ENCODE measurements at regions not wholly inside any gene's neighbourhood (a gene's known extent, or its start where the extent isn't known, plus 50 kb on each side); places are given as distances from the start of the nearest gene placed in this dataset.

DNA sequence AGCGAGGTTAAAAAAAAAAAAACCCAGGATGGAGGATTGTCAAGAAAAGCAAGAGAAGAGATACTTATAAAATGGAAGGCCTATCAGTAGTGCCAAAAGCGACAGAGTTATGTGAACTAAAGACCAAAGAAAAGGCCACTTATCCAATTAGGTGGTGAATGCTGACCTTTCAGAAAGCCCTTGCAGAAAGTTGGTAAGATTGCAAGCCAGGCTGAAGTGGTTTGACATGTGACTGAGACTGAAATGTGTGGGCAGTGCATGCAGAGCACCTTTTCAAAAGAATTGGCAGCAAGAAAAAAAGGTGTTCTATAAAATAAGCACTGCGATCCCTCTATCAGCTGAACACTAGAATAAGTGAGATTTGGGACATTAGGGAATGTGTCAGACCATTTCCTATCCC, 379.4 kb upstream of the FAM98A start:
- Histone ChIP-seq H3K27ac (no peak overlapping the region), H3K9me3 (no peaks in the 10 kb centered on the region), H3K4me3 (no peak overlapping the region), H3K36me3 (no peaks in the 10 kb centered on the region), H3K4me1 (no peaks in the 10 kb centered on the region), H3K27me3 (no peaks in the 10 kb centered on the region)
- TF ChIP-seq, protein P1, sequence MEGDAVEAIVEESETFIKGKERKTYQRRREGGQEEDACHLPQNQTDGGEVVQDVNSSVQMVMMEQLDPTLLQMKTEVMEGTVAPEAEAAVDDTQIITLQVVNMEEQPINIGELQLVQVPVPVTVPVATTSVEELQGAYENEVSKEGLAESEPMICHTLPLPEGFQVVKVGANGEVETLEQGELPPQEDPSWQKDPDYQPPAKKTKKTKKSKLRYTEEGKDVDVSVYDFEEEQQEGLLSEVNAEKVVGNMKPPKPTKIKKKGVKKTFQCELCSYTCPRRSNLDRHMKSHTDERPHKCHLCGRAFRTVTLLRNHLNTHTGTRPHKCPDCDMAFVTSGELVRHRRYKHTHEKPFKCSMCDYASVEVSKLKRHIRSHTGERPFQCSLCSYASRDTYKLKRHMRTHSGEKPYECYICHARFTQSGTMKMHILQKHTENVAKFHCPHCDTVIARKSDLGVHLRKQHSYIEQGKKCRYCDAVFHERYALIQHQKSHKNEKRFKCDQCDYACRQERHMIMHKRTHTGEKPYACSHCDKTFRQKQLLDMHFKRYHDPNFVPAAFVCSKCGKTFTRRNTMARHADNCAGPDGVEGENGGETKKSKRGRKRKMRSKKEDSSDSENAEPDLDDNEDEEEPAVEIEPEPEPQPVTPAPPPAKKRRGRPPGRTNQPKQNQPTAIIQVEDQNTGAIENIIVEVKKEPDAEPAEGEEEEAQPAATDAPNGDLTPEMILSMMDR (IDR thresholded peaks at IDR 0.05): no peak
- TF ChIP-seq POLR2A (IDR thresholded peaks at IDR 0.05): no peak
- no peak for DNase-seq (ENCODE audit: low spot score in 2 of 2)
- 54 to 56% methylated on average over 3 of the region's 3 CpGs for WGBS, 2 donors

GRCh38 chr2:33975498-33975897, 376.4 kb upstream of the FAM98A start:
- Histone ChIP-seq H3K4me3 (no peak overlapping the region), H3K27ac (no peak overlapping the region), H3K36me3 (no peaks in the 10 kb centered on the region), H3K4me1 (no peaks in the 10 kb centered on the region), H3K9me3 (no peaks in the 10 kb centered on the region), H3K27me3 (no peaks in the 10 kb centered on the region)
- TF ChIP-seq POLR2A (IDR thresholded peaks at IDR 0.05): no peak
- no peak for TF ChIP-seq EP300 (IDR thresholded peaks at IDR 0.05)
- TF ChIP-seq, protein P1 (IDR thresholded peaks at IDR 0.05): no peak
- no peak for DNase-seq (ENCODE audit: low spot score in 2 of 2)
- WGBS, 2 donors: 88 to 90% methylated on average over 3 of the region's 3 CpGs

- WGBS, 2 donors: 82 to 95% methylated on average over 4 of the region's 4 CpGs
- H3K27me3 ChIP-seq: no peaks in the 10 kb centered on the region
- no peaks in the 10 kb centered on the region for H3K36me3 ChIP-seq
- H3K4me3 ChIP-seq: no peak overlapping the region
- no peaks in the 10 kb centered on the region for H3K4me1 ChIP-seq
- TF ChIP-seq, protein P1 (IDR thresholded peaks at IDR 0.05): no peak
- TF ChIP-seq EP300 (IDR thresholded peaks at IDR 0.05) (no peak), POLR2A (IDR thresholded peaks at IDR 0.05) (no peak)
- DNase-seq (ENCODE audit: low spot score in 2 of 2): no peak
- H3K27ac ChIP-seq: no peak overlapping the region
- H3K9me3 ChIP-seq: no peaks in the 10 kb centered on the region
Measured at GRCh38 chr2:33967103-33967502, 368.0 kb upstream of the FAM98A start.

- Histone ChIP-seq H3K36me3 (no peaks in the 10 kb centered on the region), H3K9me3 (no peaks in the 10 kb centered on the region), H3K27ac (no peak overlapping the region), H3K4me1 (no peaks in the 10 kb centered on the region), H3K4me3 (no peak overlapping the region), H3K27me3 (no peaks in the 10 kb centered on the region)
- 28 to 38% methylated on average over 5 of the region's 5 CpGs for WGBS, 2 donors
- DNase-seq (ENCODE audit: low spot score in 2 of 2): no peak
- TF ChIP-seq EP300 (IDR thresholded peaks at IDR 0.05) (no peak), POLR2A (IDR thresholded peaks at IDR 0.05) (no peak)
- TF ChIP-seq, protein P1 (IDR thresholded peaks at IDR 0.05): no peak
Measured at GRCh38 chr2:33958591-33958990, 359.5 kb upstream of the FAM98A start.

- no peaks in the 10 kb centered on the region for H3K36me3 ChIP-seq
- H3K9me3 ChIP-seq: no peaks in the 10 kb centered on the region
- no peak overlapping the region for H3K4me3 ChIP-seq
- H3K27me3 ChIP-seq: no peaks in the 10 kb centered on the region
- no peak for DNase-seq (ENCODE audit: low spot score in 2 of 2)
- TF ChIP-seq POLR2A (IDR thresholded peaks at IDR 0.05) (no peak), EP300 (IDR thresholded peaks at IDR 0.05) (no peak)
- TF ChIP-seq, protein P1 (IDR thresholded peaks at IDR 0.05): no peak
- H3K4me1 ChIP-seq: no peaks in the 10 kb centered on the region
- no peak overlapping the region for H3K27ac ChIP-seq
Measured at GRCh38 chr2:33949371-33949770, 350.3 kb upstream of the FAM98A start.

Measured in tibial nerve (tissue), 4 donors.